Smooth muscle cell (in vitro differentiated cells): ENCODE measurements at regions not wholly inside any gene's neighbourhood (a gene's known extent, or its start where the extent isn't known, plus 50 kb on each side); places are given as distances from the start of the nearest gene placed in this dataset.

Experiments used
- DNase-seq: peaks from one replicate; lab custom pipeline; 2025; ENCODE audit not compliant: unreplicated experiment; lab: John Stamatoyannopoulos, UW
- H2AFZ ChIP-seq: fragments of 200-600 bp; sonication (generic); 2 replicates; pipeline ENCODE4 v1.6.0; 2016; ENCODE audit warnings: antibody characterized with exemption, low read depth, mild to moderate bottlenecking
- H3F3A ChIP-seq: fragments of 200-600 bp; sonication (generic); 2 replicates; pipeline ENCODE4 v1.6.0; 2017; ENCODE audit warnings: antibody characterized with exemption, low read depth
- H3K27ac ChIP-seq: fragments of 200-600 bp; sonication (generic); 2 replicates; pipeline ENCODE4 v1.5.1; 2016; ENCODE audit warnings: low read depth, mild to moderate bottlenecking
- H3K27me3 ChIP-seq: fragments of 200-600 bp; sonication (generic); 2 replicates; pipeline ENCODE4 v1.6.1; 2016; ENCODE audit warnings: low read depth, mild to moderate bottlenecking
- H3K36me3 ChIP-seq: fragments of 200-600 bp; sonication (generic); 2 replicates; pipeline ENCODE4 v1.5.1; 2016; ENCODE audit warnings: low read depth
- H3K4me1 ChIP-seq: fragments of 200-600 bp; sonication (generic); 2 replicates; pipeline ENCODE4 v1.5.1; 2016; ENCODE audit warnings: low read depth
- H3K4me2 ChIP-seq: fragments of 200-600 bp; sonication (generic); 2 replicates; pipeline ENCODE4 v1.6.0; 2016; ENCODE audit warnings: mild to moderate bottlenecking
- H3K4me3 ChIP-seq: fragments of 200-600 bp; sonication (generic); 2 replicates; pipeline ENCODE4 v1.5.1; 2016; ENCODE audit warnings: mild to moderate bottlenecking
- H3K79me2 ChIP-seq: fragments of 200-600 bp; sonication (generic); 2 replicates; pipeline ENCODE4 v1.6.0; 2016; ENCODE audit warnings: low read depth, mild to moderate bottlenecking
- H3K9ac ChIP-seq: fragments of 200-600 bp; sonication (generic); 2 replicates; pipeline ENCODE4 v1.6.0; 2016; ENCODE audit warnings: low read depth
- H3K9me3 ChIP-seq: fragments of 200-600 bp; sonication (generic); replicated peaks from 2 replicates; pipeline ENCODE4 v1.5.1; 2016; ENCODE audit warnings: low read depth
- H4K20me1 ChIP-seq: fragments of 200-600 bp; sonication (generic); 2 replicates; pipeline ENCODE4 v1.6.0; 2016; ENCODE audit warnings: low read depth
- CTCF ChIP-seq: fragments of 200-600 bp; sonication (generic); IDR thresholded peaks from 2 replicates; pipeline ENCODE4 v1.5.1; 2017; ENCODE audit warnings: borderline replicate concordance, mild to moderate bottlenecking, antibody characterized with exemption; ENCODE audit not compliant: insufficient read depth, poor library complexity, severe bottlenecking
- WGBS: methylation state at CpG from one replicate; pipeline ENCODE4 v1.1.7; 2016; ENCODE audit warnings: low lambda C conversion rate; 5-methylcytosine and 5-hydroxymethylcytosine counted together

- Histone ChIP-seq H3K36me3 (no peaks in the 10 kb centered on the region), H3K79me2 (no peaks in the 10 kb centered on the region), H3K9me3 (no peaks in the 10 kb centered on the region), H3K27ac (no peak overlapping the region), H3F3A (no peaks in the 10 kb centered on the region), H3K4me2 (no peak overlapping the region), H3K4me1 (peaks cover 3% of the 10 kb centered on the region), H3K9ac (no peak overlapping the region), H2AFZ (no peak overlapping the region), H4K20me1 (no peaks in the 10 kb centered on the region), H3K4me3 (no peak overlapping the region), H3K27me3 (no peaks in the 10 kb centered on the region)
- no peak for DNase-seq
- TF ChIP-seq CTCF = no peak
- 66% methylated on average over 4 of the region's 4 CpGs for WGBS
Observed at GRCh38 chr3:23051240-23052140, 151.6 kb upstream of the UBE2E2 start.

- H3F3A ChIP-seq = no peaks in the 10 kb centered on the region
- no peaks in the 10 kb centered on the region for H3K27me3 ChIP-seq
- H3K4me1 ChIP-seq = peaks cover 3% of the 10 kb centered on the region
- no peaks in the 10 kb centered on the region for H3K79me2 ChIP-seq
- no peak overlapping the region for H3K4me2 ChIP-seq
- no peaks in the 10 kb centered on the region for H3K9me3 ChIP-seq
- no peak overlapping the region for H3K4me3 ChIP-seq
- H3K36me3 ChIP-seq = no peaks in the 10 kb centered on the region
- TF ChIP-seq CTCF = no peak
- H2AFZ ChIP-seq = no peak overlapping the region
- no peak overlapping the region for H3K27ac ChIP-seq
- H4K20me1 ChIP-seq = no peaks in the 10 kb centered on the region
- WGBS = 96% methylated on average over 1 of the region's 1 CpG
- no peak overlapping the region for H3K9ac ChIP-seq
- DNase-seq = no peak
Observed at GRCh38 chr3:23052208-23052607, 150.9 kb upstream of the UBE2E2 start.

GRCh38 chr3:23052620-23053019 lies 150.5 kb upstream of the UBE2E2 start:
- Histone ChIP-seq H3K9me3 (no peaks in the 10 kb centered on the region), H3K4me1 (peaks cover 3% of the 10 kb centered on the region), H4K20me1 (no peaks in the 10 kb centered on the region), H3K4me3 (no peak overlapping the region), H3K27ac (no peak overlapping the region), H3K9ac (no peak overlapping the region), H3F3A (no peaks in the 10 kb centered on the region), H3K79me2 (no peaks in the 10 kb centered on the region), H2AFZ (no peak overlapping the region), H3K36me3 (no peaks in the 10 kb centered on the region), H3K27me3 (no peaks in the 10 kb centered on the region), H3K4me2 (no peak overlapping the region)
- DNase-seq = no peak
- no peak for TF ChIP-seq CTCF
- WGBS = 63% methylated on average over 7 of the region's 7 CpGs
